Panc1 (cell line): ENCODE measurements at regions not wholly inside any gene's neighbourhood (a gene's known extent, or its start where the extent isn't known, plus 50 kb on each side); places are given as distances from the start of the nearest gene placed in this dataset.

Experiments
- POLR2AphosphoS5 ChIP-seq: IDR thresholded peaks from 2 replicates; pipeline ENCODE4 v1.6.1; 2012; ENCODE audit warnings: mild to moderate bottlenecking, low read depth, low read length, moderate library complexity
- SIN3A ChIP-seq: IDR thresholded peaks from 2 replicates; pipeline ENCODE4 v1.6.1; 2012; ENCODE audit warnings: low read depth, mild to moderate bottlenecking, low read length, moderate library complexity, borderline replicate concordance; ENCODE audit not compliant: insufficient read depth
- TCF7L2 ChIP-seq: IDR thresholded peaks from 2 replicates; pipeline ENCODE4 v1.6.1; 2011; ENCODE audit warnings: mild to moderate bottlenecking, low read depth, low read length, inconsistent platforms
- TF ChIP-seq, protein P1 (sequence below): fragments of 450-650 bp; IDR thresholded peaks from 2 replicates; pipeline ENCODE4 v1.5.1; 2017; ENCODE audit warnings: mild to moderate bottlenecking
- TF ChIP-seq, protein P2 (sequence below), 2 experiments: IDR thresholded peaks; 2 replicates each; pipeline ENCODE4 v1.6.1; 2011 to 2012; ENCODE audit warnings: low read depth in 2 of 2, control low read depth in 1 of 2, low read length in 1 of 2, mild to moderate bottlenecking in 1 of 2, moderate library complexity in 1 of 2; ENCODE audit not compliant: insufficient read depth in 1 of 2

GRCh38 chr15:97383516-97383915 lies 577.0 kb upstream of the ARRDC4 start:
- TF ChIP-seq, protein P1, sequence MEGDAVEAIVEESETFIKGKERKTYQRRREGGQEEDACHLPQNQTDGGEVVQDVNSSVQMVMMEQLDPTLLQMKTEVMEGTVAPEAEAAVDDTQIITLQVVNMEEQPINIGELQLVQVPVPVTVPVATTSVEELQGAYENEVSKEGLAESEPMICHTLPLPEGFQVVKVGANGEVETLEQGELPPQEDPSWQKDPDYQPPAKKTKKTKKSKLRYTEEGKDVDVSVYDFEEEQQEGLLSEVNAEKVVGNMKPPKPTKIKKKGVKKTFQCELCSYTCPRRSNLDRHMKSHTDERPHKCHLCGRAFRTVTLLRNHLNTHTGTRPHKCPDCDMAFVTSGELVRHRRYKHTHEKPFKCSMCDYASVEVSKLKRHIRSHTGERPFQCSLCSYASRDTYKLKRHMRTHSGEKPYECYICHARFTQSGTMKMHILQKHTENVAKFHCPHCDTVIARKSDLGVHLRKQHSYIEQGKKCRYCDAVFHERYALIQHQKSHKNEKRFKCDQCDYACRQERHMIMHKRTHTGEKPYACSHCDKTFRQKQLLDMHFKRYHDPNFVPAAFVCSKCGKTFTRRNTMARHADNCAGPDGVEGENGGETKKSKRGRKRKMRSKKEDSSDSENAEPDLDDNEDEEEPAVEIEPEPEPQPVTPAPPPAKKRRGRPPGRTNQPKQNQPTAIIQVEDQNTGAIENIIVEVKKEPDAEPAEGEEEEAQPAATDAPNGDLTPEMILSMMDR, result no peak
- TF ChIP-seq POLR2AphosphoS5 (no peak), TCF7L2 (no peak), SIN3A (no peak)
- TF ChIP-seq, protein P2, sequence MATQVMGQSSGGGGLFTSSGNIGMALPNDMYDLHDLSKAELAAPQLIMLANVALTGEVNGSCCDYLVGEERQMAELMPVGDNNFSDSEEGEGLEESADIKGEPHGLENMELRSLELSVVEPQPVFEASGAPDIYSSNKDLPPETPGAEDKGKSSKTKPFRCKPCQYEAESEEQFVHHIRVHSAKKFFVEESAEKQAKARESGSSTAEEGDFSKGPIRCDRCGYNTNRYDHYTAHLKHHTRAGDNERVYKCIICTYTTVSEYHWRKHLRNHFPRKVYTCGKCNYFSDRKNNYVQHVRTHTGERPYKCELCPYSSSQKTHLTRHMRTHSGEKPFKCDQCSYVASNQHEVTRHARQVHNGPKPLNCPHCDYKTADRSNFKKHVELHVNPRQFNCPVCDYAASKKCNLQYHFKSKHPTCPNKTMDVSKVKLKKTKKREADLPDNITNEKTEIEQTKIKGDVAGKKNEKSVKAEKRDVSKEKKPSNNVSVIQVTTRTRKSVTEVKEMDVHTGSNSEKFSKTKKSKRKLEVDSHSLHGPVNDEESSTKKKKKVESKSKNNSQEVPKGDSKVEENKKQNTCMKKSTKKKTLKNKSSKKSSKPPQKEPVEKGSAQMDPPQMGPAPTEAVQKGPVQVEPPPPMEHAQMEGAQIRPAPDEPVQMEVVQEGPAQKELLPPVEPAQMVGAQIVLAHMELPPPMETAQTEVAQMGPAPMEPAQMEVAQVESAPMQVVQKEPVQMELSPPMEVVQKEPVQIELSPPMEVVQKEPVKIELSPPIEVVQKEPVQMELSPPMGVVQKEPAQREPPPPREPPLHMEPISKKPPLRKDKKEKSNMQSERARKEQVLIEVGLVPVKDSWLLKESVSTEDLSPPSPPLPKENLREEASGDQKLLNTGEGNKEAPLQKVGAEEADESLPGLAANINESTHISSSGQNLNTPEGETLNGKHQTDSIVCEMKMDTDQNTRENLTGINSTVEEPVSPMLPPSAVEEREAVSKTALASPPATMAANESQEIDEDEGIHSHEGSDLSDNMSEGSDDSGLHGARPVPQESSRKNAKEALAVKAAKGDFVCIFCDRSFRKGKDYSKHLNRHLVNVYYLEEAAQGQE (IDR thresholded peaks at IDR 0.05; ENCODE audit: insufficient read depth in 1 of 2, low read depth in 2 of 2, low read length in 1 of 2), result no peak
